Vagina (tissue), 2 donors: ENCODE measurements at regions not wholly inside any gene's neighbourhood (a gene's known extent, or its start where the extent isn't known, plus 50 kb on each side); places are given as distances from the start of the nearest gene placed in this dataset.

Experiments
- DNase-seq, 2 donors: peaks; one replicate each; pipeline ENCODE4 v3.0.0-alpha.2; 2017; ENCODE audit errors: extremely low spot score in 2 of 2
- H3K27ac ChIP-seq: fragments of 200-600 bp; sonication (generic); one replicate; pipeline ENCODE4 v1.5.1; 2019
- H3K27me3 ChIP-seq: fragments of 200-600 bp; sonication (generic); one replicate; pipeline ENCODE4 v1.5.1; 2019
- H3K36me3 ChIP-seq, 2 donors: fragments of 200-600 bp; sonication (generic); one replicate each; pipeline ENCODE4 v1.5.1; 2017 to 2019
- H3K4me1 ChIP-seq: fragments of 200-600 bp; sonication (generic); one replicate; pipeline ENCODE4 v1.5.1; 2019
- H3K4me3 ChIP-seq, 2 donors: fragments of 200-600 bp; sonication (generic); 1 replicate in 1 of 2; 2 replicates in 1 of 2; pipeline ENCODE4 v1.5.1; 2016 to 2019
- H3K9me3 ChIP-seq: fragments of 200-600 bp; sonication (generic); one replicate; pipeline ENCODE4 v1.5.1; 2019
- POLR2A ChIP-seq, 2 donors: fragments of 450-650 bp; IDR thresholded peaks; one replicate each; pipeline ENCODE4 v1.6.1; 2017; ENCODE audit warnings: antibody characterized with exemption in 2 of 2, mild to moderate bottlenecking in 2 of 2, moderate library complexity in 2 of 2
- POLR2AphosphoS5 ChIP-seq, 2 donors: sonication (generic); formaldehyde crosslinking; IDR thresholded peaks; one replicate each; pipeline ENCODE4 v1.9.0; 2017; ENCODE audit warnings: antibody characterized with exemption in 2 of 2, mild to moderate bottlenecking in 2 of 2, low read depth in 1 of 2; ENCODE audit not compliant: insufficient read depth in 1 of 2
- intact Hi-C: fragments of 100-400 bp; cut with DNase I; formaldehyde crosslinking; loops from one replicate; pipeline ENCODE4 v1.15.1; 2023
- TF ChIP-seq, protein P1 (sequence below), 3 experiments: fragments of 450-650 bp in 2 of 3; fragments of 200-600 bp in 1 of 3; sonication (generic) in 1 of 3; IDR thresholded peaks; one replicate each; pipeline ENCODE4 v1.5.1; 2017 to 2019; ENCODE audit warnings: antibody characterized with exemption in 3 of 3, mild to moderate bottlenecking in 2 of 3, moderate library complexity in 2 of 3

DNA sequence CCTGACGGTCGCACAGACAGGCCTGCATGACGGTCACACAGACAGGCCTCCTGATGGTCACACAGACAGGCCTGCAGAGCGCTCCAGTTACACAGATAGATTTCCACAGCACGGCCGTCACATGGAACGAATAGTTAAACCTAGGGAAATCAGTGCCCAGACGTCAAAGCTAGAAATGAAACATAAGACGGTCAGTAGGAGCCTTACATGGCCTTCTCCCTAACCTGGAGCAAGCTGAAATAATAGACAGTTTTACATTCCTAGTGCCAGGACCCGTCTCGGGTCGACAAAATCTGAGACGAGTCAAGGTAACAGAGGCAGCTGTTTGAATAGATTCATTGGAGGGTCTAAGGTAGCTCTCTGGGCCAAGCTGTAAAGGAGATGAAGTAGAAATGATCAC is 126.9 kb downstream of the MTNR1A start:
- H3K4me1 ChIP-seq: no peaks in the 10 kb centered on the region
- H3K9me3 ChIP-seq: no peaks in the 10 kb centered on the region
- no peaks in the 10 kb centered on the region for H3K27me3 ChIP-seq
- intact Hi-C loops: no loop called here
- TF ChIP-seq, protein P1, sequence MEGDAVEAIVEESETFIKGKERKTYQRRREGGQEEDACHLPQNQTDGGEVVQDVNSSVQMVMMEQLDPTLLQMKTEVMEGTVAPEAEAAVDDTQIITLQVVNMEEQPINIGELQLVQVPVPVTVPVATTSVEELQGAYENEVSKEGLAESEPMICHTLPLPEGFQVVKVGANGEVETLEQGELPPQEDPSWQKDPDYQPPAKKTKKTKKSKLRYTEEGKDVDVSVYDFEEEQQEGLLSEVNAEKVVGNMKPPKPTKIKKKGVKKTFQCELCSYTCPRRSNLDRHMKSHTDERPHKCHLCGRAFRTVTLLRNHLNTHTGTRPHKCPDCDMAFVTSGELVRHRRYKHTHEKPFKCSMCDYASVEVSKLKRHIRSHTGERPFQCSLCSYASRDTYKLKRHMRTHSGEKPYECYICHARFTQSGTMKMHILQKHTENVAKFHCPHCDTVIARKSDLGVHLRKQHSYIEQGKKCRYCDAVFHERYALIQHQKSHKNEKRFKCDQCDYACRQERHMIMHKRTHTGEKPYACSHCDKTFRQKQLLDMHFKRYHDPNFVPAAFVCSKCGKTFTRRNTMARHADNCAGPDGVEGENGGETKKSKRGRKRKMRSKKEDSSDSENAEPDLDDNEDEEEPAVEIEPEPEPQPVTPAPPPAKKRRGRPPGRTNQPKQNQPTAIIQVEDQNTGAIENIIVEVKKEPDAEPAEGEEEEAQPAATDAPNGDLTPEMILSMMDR (IDR thresholded peaks at IDR 0.05): no peak
- H3K36me3 ChIP-seq: no peaks in the 10 kb centered on the region
- no peak for DNase-seq
- H3K4me3 ChIP-seq: no peak overlapping the region
- H3K27ac ChIP-seq: no peak overlapping the region

DNA sequence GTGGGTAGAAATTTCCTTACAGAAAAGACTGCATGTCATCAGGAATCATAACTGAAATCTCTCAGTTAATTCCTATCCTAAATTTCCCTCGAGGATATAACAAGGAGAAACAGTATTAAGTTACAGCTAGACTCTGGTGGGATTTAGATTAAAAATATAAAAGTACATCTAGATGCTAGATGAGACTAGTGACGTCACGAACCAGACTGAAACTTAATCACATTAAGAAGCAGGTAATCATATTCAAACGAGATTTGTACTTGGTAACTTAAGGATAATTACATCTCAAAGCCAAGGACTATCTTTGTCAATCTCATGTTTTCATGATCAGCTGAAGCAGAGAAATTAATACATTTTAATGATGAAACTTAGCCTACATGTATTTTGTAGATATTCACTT is 130.6 kb downstream of the MTNR1A start:
- Histone ChIP-seq H3K4me1 (no peaks in the 10 kb centered on the region), H3K4me3 (no peak overlapping the region), H3K9me3 (no peaks in the 10 kb centered on the region), H3K27ac (no peak overlapping the region), H3K27me3 (no peaks in the 10 kb centered on the region), H3K36me3 (no peaks in the 10 kb centered on the region)
- no peak for DNase-seq
- no peak for TF ChIP-seq POLR2A (IDR thresholded peaks at IDR 0.05)
- intact Hi-C loops: no loop called here

DNA sequence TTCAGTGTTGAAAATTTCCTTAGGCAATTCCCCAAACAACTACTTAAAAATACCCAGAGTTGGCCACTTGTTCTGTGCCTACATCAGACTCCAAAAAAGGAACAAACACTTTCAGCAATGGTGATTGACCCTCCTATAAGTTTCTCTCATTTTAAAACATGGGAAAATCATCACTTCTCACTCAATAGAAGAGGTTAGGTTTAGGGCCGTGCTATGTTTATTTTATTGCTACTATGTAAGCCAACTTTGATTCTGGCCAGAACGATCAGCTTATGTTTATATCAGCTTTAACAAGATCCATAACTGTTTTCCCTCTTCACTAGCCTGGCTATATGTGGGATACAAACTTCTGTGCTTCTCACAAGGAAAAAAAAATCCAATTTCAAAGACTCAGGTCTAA is 133.1 kb downstream of the MTNR1A start:
- no peak overlapping the region for H3K27ac ChIP-seq
- no peak for DNase-seq
- H3K4me1 ChIP-seq: no peaks in the 10 kb centered on the region
- H3K4me3 ChIP-seq: no peak overlapping the region
- H3K27me3 ChIP-seq: no peaks in the 10 kb centered on the region
- no peaks in the 10 kb centered on the region for H3K9me3 ChIP-seq
- no peak for TF ChIP-seq POLR2AphosphoS5 (IDR thresholded peaks at IDR 0.05; ENCODE audit: insufficient read depth in 1 of 2, low read depth in 1 of 2)
- TF ChIP-seq, protein P1 (IDR thresholded peaks at IDR 0.05): no peak
- TF ChIP-seq POLR2A (IDR thresholded peaks at IDR 0.05): no peak
- intact Hi-C loops: no loop called here
- no peaks in the 10 kb centered on the region for H3K36me3 ChIP-seq

DNA sequence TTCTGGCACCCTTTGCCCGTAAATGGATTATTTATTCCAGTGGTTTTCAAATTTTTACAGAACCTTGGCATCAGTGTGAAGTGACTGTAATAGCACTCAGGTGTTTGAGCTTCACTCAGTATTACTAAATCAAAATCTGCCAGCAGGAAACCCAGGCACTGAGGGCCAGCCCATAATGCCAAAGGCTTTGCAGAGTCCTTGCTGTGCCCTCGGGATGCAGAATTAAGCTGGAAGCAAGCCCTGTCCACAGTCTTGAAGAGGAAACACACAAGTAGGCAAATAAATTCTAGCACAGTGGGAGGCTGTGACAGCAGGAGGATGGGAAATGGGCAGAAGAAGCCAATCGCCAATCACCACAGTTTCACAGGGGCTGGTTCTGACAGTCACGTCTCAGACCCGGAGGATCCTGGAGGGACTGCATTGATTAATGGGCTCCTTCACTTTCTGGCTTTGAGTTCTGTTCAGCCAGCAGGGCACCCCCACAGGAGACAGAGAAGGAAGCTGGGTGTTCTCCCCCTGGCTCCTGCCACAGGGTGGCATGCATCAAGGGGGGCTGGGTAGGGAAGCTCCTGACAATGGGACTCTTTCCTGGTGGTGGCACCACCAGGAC is 138.8 kb downstream of the MTNR1A start:
- Histone ChIP-seq H3K27me3 (no peaks in the 10 kb centered on the region), H3K4me3 (no peak overlapping the region)
- intact Hi-C loops: no loop called here

DNA sequence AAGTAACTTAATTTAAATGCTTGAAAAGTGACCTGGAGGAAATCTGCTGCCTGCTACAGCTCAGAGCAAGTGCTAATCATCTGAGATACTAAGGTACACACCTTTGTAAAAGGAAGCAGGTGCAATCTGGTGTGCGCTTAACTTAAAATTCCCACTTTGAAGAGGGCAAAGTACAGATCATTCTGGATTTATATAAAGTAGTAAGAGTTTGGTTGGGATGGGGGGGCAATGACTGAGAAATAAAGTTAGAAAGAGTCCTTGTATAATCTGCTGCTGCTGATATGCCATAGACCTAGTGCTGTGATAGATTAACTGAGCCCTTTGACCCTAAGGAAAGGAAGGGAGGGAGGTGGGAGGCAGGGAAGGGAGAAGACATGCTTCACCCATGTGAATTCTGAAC is 141.0 kb downstream of the MTNR1A start:
- intact Hi-C loops: no loop called here
- TF ChIP-seq POLR2AphosphoS5 (IDR thresholded peaks at IDR 0.05; ENCODE audit: insufficient read depth in 1 of 2, low read depth in 1 of 2) (no peak), POLR2A (IDR thresholded peaks at IDR 0.05) (no peak)
- TF ChIP-seq, protein P1 (IDR thresholded peaks at IDR 0.05): no peak

More for the DNA sequence above, 138.8 kb downstream of the MTNR1A start:
- DNase-seq: no peak
- no peak for TF ChIP-seq POLR2AphosphoS5 (IDR thresholded peaks at IDR 0.05; ENCODE audit: insufficient read depth in 1 of 2, low read depth in 1 of 2)
- TF ChIP-seq POLR2A (IDR thresholded peaks at IDR 0.05): no peak
- TF ChIP-seq, protein P1 (IDR thresholded peaks at IDR 0.05): no peak
- no peaks in the 10 kb centered on the region for H3K36me3 ChIP-seq
- no peaks in the 10 kb centered on the region for H3K4me1 ChIP-seq
- H3K9me3 ChIP-seq: no peaks in the 10 kb centered on the region
- no peak overlapping the region for H3K27ac ChIP-seq

More for the DNA sequence above, 141.0 kb downstream of the MTNR1A start:
- Histone ChIP-seq H3K27ac (no peak overlapping the region), H3K9me3 (no peaks in the 10 kb centered on the region), H3K36me3 (no peaks in the 10 kb centered on the region), H3K27me3 (no peaks in the 10 kb centered on the region), H3K4me1 (no peaks in the 10 kb centered on the region), H3K4me3 (no peak overlapping the region)
- DNase-seq: no peak
